A673 (cell line): ENCODE measurements at regions not wholly inside any gene's neighbourhood (a gene's known extent, or its start where the extent isn't known, plus 50 kb on each side); places are given as distances from the start of the nearest gene placed in this dataset.
"Not testable (repeated sequence)": the region's sequence is repeated elsewhere in the genome, so short reads cannot be mapped to it uniquely, and the experiment has no call there.

Experiments
- BruUV-seq: library from RNA; stranded (reverse); fragments of 400-500 nt; replicated peaks from 2 replicates; lab custom pipeline; 2021; lab: Mats Ljungman, UMichigan
- CTCF ChIA-PET: fragments of 300-600 bp; sonication (Branson Sonifier 250); formaldehyde crosslinking; loops from one replicate; lab custom pipeline; 2022; ENCODE audit warnings: antibody characterized with exemption; lab: Charles Lee
- POLR2A ChIA-PET: fragments of 300-600 bp; sonication (Branson Sonifier 250); formaldehyde crosslinking; loops from one replicate; lab custom pipeline; 2022; ENCODE audit warnings: antibody characterized with exemption; ENCODE audit not compliant: low non-redundant PET; lab: Charles Lee
- DNase-seq: peaks from one replicate; pipeline ENCODE4 v3.0.0-alpha.2; 2015; ENCODE audit warnings: low spot score
- H3K27ac ChIP-seq: fragments of 200-600 bp; sonication (generic); 2 replicates; pipeline ENCODE4 v1.5.1; 2016; ENCODE audit warnings: mixed run types, low read depth, mild to moderate bottlenecking, mixed read lengths, antibody characterized with exemption, low read length; ENCODE audit not compliant: poor library complexity, severe bottlenecking
- H3K27me3 ChIP-seq: fragments of 200-600 bp; sonication (generic); replicated peaks from 2 replicates; pipeline ENCODE4 v1.6.1; 2017; ENCODE audit warnings: mixed run types, low read depth, mild to moderate bottlenecking, mixed read lengths, antibody characterized with exemption, low read length; ENCODE audit not compliant: insufficient read depth, poor library complexity
- H3K36me3 ChIP-seq: fragments of 200-600 bp; sonication (generic); 2 replicates; pipeline ENCODE4 v1.6.1; 2016; ENCODE audit warnings: mixed run types, mild to moderate bottlenecking, mixed read lengths, antibody characterized with exemption, low read length; ENCODE audit not compliant: insufficient read depth, poor library complexity, severe bottlenecking
- H3K4me1 ChIP-seq: fragments of 200-600 bp; sonication (generic); 2 replicates; pipeline ENCODE4 v1.6.1; 2017; ENCODE audit warnings: mixed run types, mild to moderate bottlenecking, mixed read lengths, antibody characterized with exemption, low read length; ENCODE audit not compliant: insufficient read depth, poor library complexity, severe bottlenecking
- H3K4me3 ChIP-seq: fragments of 200-600 bp; sonication (generic); 2 replicates; pipeline ENCODE4 v1.5.1; 2016; ENCODE audit warnings: low read depth, mixed run types, mild to moderate bottlenecking, mixed read lengths, low read length; ENCODE audit not compliant: poor library complexity, severe bottlenecking
- H3K9me3 ChIP-seq: fragments of 200-600 bp; sonication (generic); 2 replicates; pipeline ENCODE4 v1.6.1; 2016; ENCODE audit warnings: mixed run types, low read depth, mild to moderate bottlenecking, mixed read lengths, antibody characterized with exemption, low read length; ENCODE audit not compliant: poor library complexity, severe bottlenecking
- CTCF ChIP-seq: fragments of 300-800, 200-600 bp; sonication (generic); conservative IDR thresholded peaks from 2 replicates; pipeline ENCODE4 v1.5.1; 2017; ENCODE audit warnings: low read depth, mild to moderate bottlenecking, antibody characterized with exemption, low read length, moderate library complexity, mixed read lengths
- EZH2 ChIP-seq: fragments of 200-600 bp; sonication (generic); IDR thresholded peaks from 2 replicates; pipeline ENCODE4 v1.6.1; 2017; ENCODE audit warnings: borderline replicate concordance, low read depth, mild to moderate bottlenecking, mixed read lengths, antibody characterized with exemption, low read length; ENCODE audit not compliant: poor library complexity, severe bottlenecking
- intact Hi-C: fragments of 100-400 bp; cut with micrococcal nuclease; formaldehyde crosslinking; loops from one replicate; pipeline ENCODE4 v1.10.0; 2022; ENCODE audit not compliant: unreplicated experiment

GRCh38 chr2:4221434-4221833 is 518.1 kb downstream of the DCDC2C start:
- no TSS peak for BruUV-seq
- Histone ChIP-seq H3K27me3 (no peaks in the 10 kb centered on the region), H3K9me3 (peaks cover 3% of the 10 kb centered on the region), H3K36me3 (no peaks in the 10 kb centered on the region), H3K4me3 (no peak overlapping the region), H3K4me1 (peaks cover 39% of the 10 kb centered on the region), H3K27ac (no peak overlapping the region)
- no peak for TF ChIP-seq EZH2
- TF ChIP-seq CTCF = no peak
- POLR2A ChIA-PET = no interaction called here
- DNase-seq = no peak
- CTCF ChIA-PET = no interaction called here
- intact Hi-C loops = no loop called here

DNA sequence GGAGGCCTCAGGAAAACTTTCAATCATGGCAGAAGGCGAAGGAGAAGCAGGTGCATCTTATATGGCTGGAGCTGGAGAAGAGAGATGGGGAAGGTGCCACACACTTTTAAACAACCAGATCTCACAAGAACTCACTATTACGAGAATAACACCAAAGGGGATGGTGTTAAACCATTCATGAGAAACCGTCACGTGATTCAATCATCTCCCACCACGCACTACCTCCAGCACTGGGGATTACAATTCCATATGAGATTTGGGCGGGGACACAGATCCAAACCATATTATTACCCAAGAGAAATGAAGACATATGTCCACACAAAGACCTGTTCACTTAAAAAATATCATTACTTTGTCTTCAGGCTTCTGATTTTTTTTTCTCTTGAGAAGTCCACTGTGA is 518.5 kb downstream of the DCDC2C start:
- TF ChIP-seq CTCF (no peak), EZH2 (no peak)

DNA sequence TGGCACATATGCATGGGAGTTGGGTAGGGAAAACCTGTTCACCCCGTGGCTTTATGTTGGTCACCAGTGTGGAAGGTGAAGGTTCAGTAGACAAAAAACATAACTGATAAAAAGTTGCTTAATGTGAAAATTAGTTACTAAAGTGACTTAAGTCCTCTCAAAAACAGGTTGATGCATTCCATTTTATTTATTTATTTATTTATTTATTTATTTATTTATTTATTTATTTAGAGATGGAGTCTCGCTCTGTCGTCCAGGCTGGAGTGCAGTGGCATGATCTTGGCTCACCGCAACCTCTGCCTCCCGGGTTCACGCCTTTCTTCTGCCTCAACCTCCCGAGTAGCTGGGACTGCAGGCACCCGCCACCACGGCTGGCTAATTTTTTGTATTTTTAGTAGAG is 541.0 kb downstream of the DCDC2C start:
- POLR2A ChIA-PET, CTCF ChIA-PET, BruUV-seq: not testable (repeated sequence)

More for the DNA sequence above, 518.5 kb downstream of the DCDC2C start:
- Histone ChIP-seq H3K27me3 (no peaks in the 10 kb centered on the region), H3K9me3 (peaks cover 3% of the 10 kb centered on the region), H3K4me3 (no peak overlapping the region), H3K36me3 (no peaks in the 10 kb centered on the region), H3K27ac (no peak overlapping the region), H3K4me1 (peaks cover 39% of the 10 kb centered on the region)
- no peak for DNase-seq
- intact Hi-C loops = no loop called here
- no TSS peak for BruUV-seq
- ChIA-PET POLR2A (no interaction called here), CTCF (no interaction called here)

GRCh38 chr2:4246364-4247131 is 543.2 kb downstream of the DCDC2C start:
- Histone ChIP-seq H3K27ac (no peak overlapping the region), H3K4me3 (no peak overlapping the region), H3K4me1 (peaks cover 10% of the 10 kb centered on the region), H3K27me3 (no peaks in the 10 kb centered on the region), H3K36me3 (no peaks in the 10 kb centered on the region), H3K9me3 (no peaks in the 10 kb centered on the region)
- DNase-seq = no peak
- TF ChIP-seq CTCF = no peak
- TF ChIP-seq EZH2 = no peak
- no TSS peak for BruUV-seq
- intact Hi-C loops = no loop called here
- POLR2A ChIA-PET = no interaction called here
- CTCF ChIA-PET = no interaction called here

More for the DNA sequence above, 541.0 kb downstream of the DCDC2C start:
- H3K27me3 ChIP-seq, H3K4me3 ChIP-seq, H3K27ac ChIP-seq, H3K9me3 ChIP-seq, H3K36me3 ChIP-seq, intact Hi-C loops, DNase-seq: not testable (repeated sequence)
- peaks cover 10% of the 10 kb centered on the region for H3K4me1 ChIP-seq
